Panc1 (cell line): ENCODE measurements at regions not wholly inside any gene's neighbourhood (a gene's known extent, or its start where the extent isn't known, plus 50 kb on each side); places are given as distances from the start of the nearest gene placed in this dataset.

Experiments
- ATAC-seq: fragments of 200-7000 bp; cut with Tn5 transposase; 2 replicates; pipeline ENCODE4 v1.9.1; 2020; ENCODE audit warnings: mild to moderate bottlenecking, moderate library complexity
- BruUV-seq: library from RNA; stranded (reverse); fragments of 400-500 nt; replicated peaks from 2 replicates; lab custom pipeline; 2021; lab: Mats Ljungman, UMichigan
- CTCF ChIA-PET: fragments of 300-600 bp; sonication (Branson Sonifier 250); formaldehyde crosslinking; loops from one replicate; lab custom pipeline; 2022; ENCODE audit warnings: antibody characterized with exemption; lab: Charles Lee
- POLR2A ChIA-PET: fragments of 300-600 bp; sonication (Branson Sonifier 250); formaldehyde crosslinking; loops from one replicate; lab custom pipeline; 2022; ENCODE audit warnings: antibody characterized with exemption; lab: Charles Lee
- DNase-seq: peaks from one replicate; pipeline ENCODE4 v3.0.0-alpha.2; 2010; ENCODE audit warnings: low read depth, low spot score
- H3K27ac ChIP-seq: 2 replicates; pipeline ENCODE4 v1.5.1; 2011; ENCODE audit warnings: mild to moderate bottlenecking, low read length, inconsistent platforms
- H3K27me3 ChIP-seq: fragments of 200-500 bp; sonication (Bioruptor generic); 2 replicates; pipeline ENCODE4 v1.6.0; 2014; ENCODE audit warnings: low read length, inconsistent platforms; ENCODE audit not compliant: control insufficient read depth, insufficient read depth
- H3K36me3 ChIP-seq: fragments of 200-500 bp; sonication (Bioruptor generic); 2 replicates; pipeline ENCODE4 v1.5.1; 2014; ENCODE audit warnings: inconsistent platforms, mild to moderate bottlenecking, low read length, moderate library complexity; ENCODE audit not compliant: control insufficient read depth, insufficient read depth
- H3K4me1 ChIP-seq: 2 replicates; pipeline ENCODE4 v1.5.1; 2011; ENCODE audit warnings: inconsistent platforms, mild to moderate bottlenecking, low read length, moderate library complexity; ENCODE audit not compliant: control insufficient read depth, insufficient read depth
- H3K4me3 ChIP-seq, 2 experiments: 2 replicates each; pipeline ENCODE4 v1.5.1; 2011 to 2012; ENCODE audit warnings: low read depth in 2 of 2, low read length in 2 of 2, mild to moderate bottlenecking in 2 of 2, inconsistent platforms in 1 of 2, moderate library complexity in 1 of 2
- H3K9me3 ChIP-seq: fragments of 200-500 bp; sonication (Bioruptor generic); 2 replicates; pipeline ENCODE4 v1.5.1; 2014; ENCODE audit warnings: low read depth, mild to moderate bottlenecking, inconsistent platforms, low read length, moderate library complexity; ENCODE audit not compliant: control insufficient read depth, insufficient read depth
- POLR2AphosphoS5 ChIP-seq: IDR thresholded peaks from 2 replicates; pipeline ENCODE4 v1.6.1; 2012; ENCODE audit warnings: mild to moderate bottlenecking, low read depth, low read length, moderate library complexity
- SIN3A ChIP-seq: IDR thresholded peaks from 2 replicates; pipeline ENCODE4 v1.6.1; 2012; ENCODE audit warnings: low read depth, mild to moderate bottlenecking, low read length, moderate library complexity, borderline replicate concordance; ENCODE audit not compliant: insufficient read depth
- TCF7L2 ChIP-seq: IDR thresholded peaks from 2 replicates; pipeline ENCODE4 v1.6.1; 2011; ENCODE audit warnings: mild to moderate bottlenecking, low read depth, low read length, inconsistent platforms
- in situ Hi-C: cut with HindIII; loops from 2 replicates; pipeline ENCODE4 v1.10.0; 2016; ENCODE audit warnings: low sequenced_read_pairs, low pct_unique_long_range_greater_than_20kb
- intact Hi-C: fragments of 100-400 bp; cut with micrococcal nuclease; formaldehyde crosslinking; loops from one replicate; pipeline ENCODE4 v1.10.0; 2022; ENCODE audit not compliant: unreplicated experiment
- TF ChIP-seq, protein P1 (sequence below), 2 experiments: IDR thresholded peaks; 2 replicates each; pipeline ENCODE4 v1.6.1; 2011 to 2012; ENCODE audit warnings: low read depth in 2 of 2, control low read depth in 1 of 2, low read length in 1 of 2, mild to moderate bottlenecking in 1 of 2, moderate library complexity in 1 of 2; ENCODE audit not compliant: insufficient read depth in 1 of 2
- TF ChIP-seq, protein P2 (sequence below): fragments of 450-650 bp; IDR thresholded peaks from 2 replicates; pipeline ENCODE4 v1.5.1; 2017; ENCODE audit warnings: mild to moderate bottlenecking

DNA sequence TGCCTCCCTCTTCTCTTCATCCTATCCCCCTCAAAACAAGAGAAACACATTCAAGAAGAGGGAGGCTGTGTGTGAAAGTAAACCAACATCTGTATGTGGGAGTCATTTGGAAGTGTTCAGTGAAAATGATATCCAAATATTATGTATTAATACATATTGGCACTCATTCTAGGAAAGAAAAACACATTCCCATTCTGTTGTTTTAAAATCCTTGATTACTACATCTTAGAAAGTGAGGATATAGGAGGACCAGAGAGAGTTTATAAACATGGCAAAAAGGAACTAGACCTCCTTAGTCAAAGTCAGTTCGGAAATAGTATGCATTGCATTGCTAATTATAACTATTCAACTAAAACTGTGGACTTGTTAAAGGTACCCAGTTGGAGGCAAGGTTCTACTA lies 786.6 kb downstream of the ADGRL2 start:
- no peak for TF ChIP-seq POLR2AphosphoS5
- TF ChIP-seq, protein P1, sequence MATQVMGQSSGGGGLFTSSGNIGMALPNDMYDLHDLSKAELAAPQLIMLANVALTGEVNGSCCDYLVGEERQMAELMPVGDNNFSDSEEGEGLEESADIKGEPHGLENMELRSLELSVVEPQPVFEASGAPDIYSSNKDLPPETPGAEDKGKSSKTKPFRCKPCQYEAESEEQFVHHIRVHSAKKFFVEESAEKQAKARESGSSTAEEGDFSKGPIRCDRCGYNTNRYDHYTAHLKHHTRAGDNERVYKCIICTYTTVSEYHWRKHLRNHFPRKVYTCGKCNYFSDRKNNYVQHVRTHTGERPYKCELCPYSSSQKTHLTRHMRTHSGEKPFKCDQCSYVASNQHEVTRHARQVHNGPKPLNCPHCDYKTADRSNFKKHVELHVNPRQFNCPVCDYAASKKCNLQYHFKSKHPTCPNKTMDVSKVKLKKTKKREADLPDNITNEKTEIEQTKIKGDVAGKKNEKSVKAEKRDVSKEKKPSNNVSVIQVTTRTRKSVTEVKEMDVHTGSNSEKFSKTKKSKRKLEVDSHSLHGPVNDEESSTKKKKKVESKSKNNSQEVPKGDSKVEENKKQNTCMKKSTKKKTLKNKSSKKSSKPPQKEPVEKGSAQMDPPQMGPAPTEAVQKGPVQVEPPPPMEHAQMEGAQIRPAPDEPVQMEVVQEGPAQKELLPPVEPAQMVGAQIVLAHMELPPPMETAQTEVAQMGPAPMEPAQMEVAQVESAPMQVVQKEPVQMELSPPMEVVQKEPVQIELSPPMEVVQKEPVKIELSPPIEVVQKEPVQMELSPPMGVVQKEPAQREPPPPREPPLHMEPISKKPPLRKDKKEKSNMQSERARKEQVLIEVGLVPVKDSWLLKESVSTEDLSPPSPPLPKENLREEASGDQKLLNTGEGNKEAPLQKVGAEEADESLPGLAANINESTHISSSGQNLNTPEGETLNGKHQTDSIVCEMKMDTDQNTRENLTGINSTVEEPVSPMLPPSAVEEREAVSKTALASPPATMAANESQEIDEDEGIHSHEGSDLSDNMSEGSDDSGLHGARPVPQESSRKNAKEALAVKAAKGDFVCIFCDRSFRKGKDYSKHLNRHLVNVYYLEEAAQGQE (IDR thresholded peaks at IDR 0.05; ENCODE audit: insufficient read depth in 1 of 2, low read depth in 2 of 2, low read length in 1 of 2) = no peak
- TF ChIP-seq, protein P2, sequence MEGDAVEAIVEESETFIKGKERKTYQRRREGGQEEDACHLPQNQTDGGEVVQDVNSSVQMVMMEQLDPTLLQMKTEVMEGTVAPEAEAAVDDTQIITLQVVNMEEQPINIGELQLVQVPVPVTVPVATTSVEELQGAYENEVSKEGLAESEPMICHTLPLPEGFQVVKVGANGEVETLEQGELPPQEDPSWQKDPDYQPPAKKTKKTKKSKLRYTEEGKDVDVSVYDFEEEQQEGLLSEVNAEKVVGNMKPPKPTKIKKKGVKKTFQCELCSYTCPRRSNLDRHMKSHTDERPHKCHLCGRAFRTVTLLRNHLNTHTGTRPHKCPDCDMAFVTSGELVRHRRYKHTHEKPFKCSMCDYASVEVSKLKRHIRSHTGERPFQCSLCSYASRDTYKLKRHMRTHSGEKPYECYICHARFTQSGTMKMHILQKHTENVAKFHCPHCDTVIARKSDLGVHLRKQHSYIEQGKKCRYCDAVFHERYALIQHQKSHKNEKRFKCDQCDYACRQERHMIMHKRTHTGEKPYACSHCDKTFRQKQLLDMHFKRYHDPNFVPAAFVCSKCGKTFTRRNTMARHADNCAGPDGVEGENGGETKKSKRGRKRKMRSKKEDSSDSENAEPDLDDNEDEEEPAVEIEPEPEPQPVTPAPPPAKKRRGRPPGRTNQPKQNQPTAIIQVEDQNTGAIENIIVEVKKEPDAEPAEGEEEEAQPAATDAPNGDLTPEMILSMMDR = no peak
- TF ChIP-seq TCF7L2 = no peak
- ChIA-PET CTCF (no interaction called here), POLR2A (no interaction called here)
- H3K9me3 ChIP-seq = no peaks in the 10 kb centered on the region; the same call in 1 of the 2 replicates
- intact Hi-C loops (no loop called here), in situ Hi-C loops (no loop called here)
- no TSS peak for BruUV-seq
- no peaks in the 10 kb centered on the region for H3K27me3 ChIP-seq
- H3K27ac ChIP-seq = no peak overlapping the region
- ATAC-seq = no peak
- H3K4me3 ChIP-seq = no peak overlapping the region
- no peak for DNase-seq
- no peaks in the 10 kb centered on the region for H3K36me3 ChIP-seq
- no peaks in the 10 kb centered on the region for H3K4me1 ChIP-seq

DNA sequence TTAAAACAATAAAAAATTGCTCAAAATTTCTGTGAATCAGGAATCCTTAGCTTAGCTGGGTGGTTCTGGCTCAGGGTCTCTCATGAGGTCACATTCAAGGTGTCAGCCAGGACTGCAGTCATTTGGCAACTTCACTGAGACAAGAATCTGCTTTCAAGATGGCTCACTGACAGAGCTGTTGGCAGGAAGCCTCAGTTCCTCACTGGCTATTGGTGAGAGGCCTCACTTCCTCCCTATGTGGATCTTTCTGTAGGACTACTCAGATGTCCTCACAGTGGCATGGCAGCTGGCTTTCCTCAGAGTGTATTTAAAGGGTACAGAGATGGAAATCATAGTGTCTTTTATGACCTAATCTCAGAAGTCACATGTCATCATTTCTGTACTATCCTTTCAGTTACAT lies 785.7 kb downstream of the ADGRL2 start:
- intact Hi-C loops (no loop called here), in situ Hi-C loops (no loop called here)
- Histone ChIP-seq H3K4me1 (no peaks in the 10 kb centered on the region), H3K4me3 (no peak overlapping the region), H3K9me3 (no peaks in the 10 kb centered on the region; the same call in 1 of the 2 replicates), H3K36me3 (no peaks in the 10 kb centered on the region), H3K27me3 (no peaks in the 10 kb centered on the region), H3K27ac (no peak overlapping the region)
- ChIA-PET CTCF (no interaction called here), POLR2A (interaction anchor here (0.6 kb wide), 1 partner anchor 109 kb away, joined by 3 read pairs; no protein-coding TSS in a partner anchor)
- DNase-seq = no peak
- TF ChIP-seq TCF7L2 = no peak
- TF ChIP-seq SIN3A = no peak
- no peak for TF ChIP-seq POLR2AphosphoS5
- TF ChIP-seq, protein P2 = no peak
- TF ChIP-seq, protein P1 (IDR thresholded peaks at IDR 0.05; ENCODE audit: insufficient read depth in 1 of 2, low read depth in 2 of 2, low read length in 1 of 2) = no peak
- no TSS peak for BruUV-seq
- no peak for ATAC-seq
